ENCODE measurements at regions not wholly inside any gene's neighbourhood (a gene's known extent, or its start where the extent isn't known, plus 50 kb on each side); places are given as distances from the start of the nearest gene placed in this dataset.

GRCh38 chr3:40988468-40988867 lies 210.8 kb upstream of the CTNNB1 start:
- DNase-seq = no peak

DNA sequence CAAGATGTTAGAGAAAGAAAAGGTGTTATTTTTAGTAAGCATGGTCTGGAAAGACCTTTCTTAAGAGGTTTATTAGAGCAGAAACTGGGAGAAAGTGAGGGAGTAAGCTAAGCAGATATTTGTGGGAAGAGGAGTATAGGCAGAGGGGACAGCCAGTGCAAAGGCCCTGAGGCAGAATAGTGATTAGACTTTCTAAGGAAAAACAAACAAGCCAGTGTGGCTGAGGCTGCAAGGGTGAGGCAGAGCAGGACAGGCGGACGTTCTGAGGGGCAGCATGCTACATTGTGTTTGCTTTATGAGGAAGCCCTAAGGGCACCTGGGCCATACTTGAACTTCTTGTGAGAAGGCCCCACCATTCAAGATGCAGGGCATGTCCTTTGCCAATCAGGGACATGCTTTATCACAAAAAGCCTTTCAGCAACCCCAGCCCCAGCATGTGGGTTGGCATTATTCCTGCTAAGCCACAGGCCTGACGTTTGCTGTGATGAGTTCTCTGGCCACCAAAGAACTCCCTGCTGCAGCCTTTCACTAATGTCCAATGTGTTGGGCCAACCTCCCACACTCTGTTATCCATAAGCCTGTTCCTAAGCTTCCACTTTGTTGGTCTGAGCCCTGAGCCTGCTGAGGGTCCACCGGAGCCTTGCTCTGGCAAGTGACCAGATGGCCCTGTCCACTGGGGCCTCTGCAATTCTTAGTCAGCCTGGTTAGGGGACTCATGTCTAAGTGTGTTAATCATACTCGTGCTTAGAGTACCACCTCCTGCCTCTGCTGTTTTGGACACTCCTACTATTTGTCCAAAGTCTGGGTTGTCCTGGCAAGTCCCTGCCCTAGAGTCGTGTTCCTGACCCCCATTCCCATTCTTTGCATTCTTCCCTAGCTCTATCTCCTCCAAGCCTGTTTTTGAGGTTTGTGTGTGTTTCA lies 209.9 kb upstream of the CTNNB1 start:
- no peak for DNase-seq

- no peak for DNase-seq
Measured at GRCh38 chr3:40990062-40990456, 209.2 kb upstream of the CTNNB1 start.

GRCh38 chr3:40992023-40992422 lies 207.3 kb upstream of the CTNNB1 start:
- DNase-seq = no peak

- DNase-seq = no peak
Measured at GRCh38 chr3:40994611-40995010, 204.7 kb upstream of the CTNNB1 start.

DNA sequence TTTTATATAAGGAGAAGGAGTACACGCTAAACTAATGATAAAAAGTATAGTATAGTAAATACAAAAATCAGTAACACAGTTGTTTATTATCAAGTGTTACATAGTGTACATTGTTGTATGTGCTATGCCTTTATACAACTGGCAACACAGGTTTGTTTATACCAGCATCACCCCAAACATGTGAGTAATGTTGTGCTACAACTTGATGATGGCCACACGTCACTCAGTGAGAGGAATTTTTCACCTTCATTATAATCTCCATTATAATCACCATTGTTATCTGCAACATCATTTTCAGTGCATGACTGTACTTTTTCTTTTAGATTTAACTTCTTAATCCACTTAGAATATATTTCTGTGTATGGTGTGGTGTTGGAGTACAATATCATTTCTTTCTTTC lies 204.0 kb upstream of the CTNNB1 start:
- DNase-seq = no peak

DNA sequence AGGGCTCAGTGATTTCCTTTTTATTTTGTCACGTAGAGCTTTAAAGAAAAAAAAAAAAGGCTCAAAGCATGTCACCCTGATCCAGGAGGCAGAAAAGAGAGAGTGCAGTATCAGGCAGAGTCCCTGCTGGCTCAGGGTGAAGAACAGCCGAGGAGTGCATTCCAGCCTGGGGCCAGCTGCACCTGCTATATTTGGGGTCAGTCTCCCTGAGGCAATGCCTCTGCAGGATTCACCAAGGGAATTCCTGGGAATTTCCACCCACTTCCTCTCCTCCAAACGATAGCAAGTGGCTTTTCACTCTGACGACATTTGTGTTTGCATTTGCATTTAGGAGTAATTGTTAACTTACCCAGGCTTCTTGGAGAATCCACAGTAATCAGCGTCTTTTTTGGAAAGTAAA lies 202.9 kb upstream of the CTNNB1 start:
- DNase-seq = no peak

DNA sequence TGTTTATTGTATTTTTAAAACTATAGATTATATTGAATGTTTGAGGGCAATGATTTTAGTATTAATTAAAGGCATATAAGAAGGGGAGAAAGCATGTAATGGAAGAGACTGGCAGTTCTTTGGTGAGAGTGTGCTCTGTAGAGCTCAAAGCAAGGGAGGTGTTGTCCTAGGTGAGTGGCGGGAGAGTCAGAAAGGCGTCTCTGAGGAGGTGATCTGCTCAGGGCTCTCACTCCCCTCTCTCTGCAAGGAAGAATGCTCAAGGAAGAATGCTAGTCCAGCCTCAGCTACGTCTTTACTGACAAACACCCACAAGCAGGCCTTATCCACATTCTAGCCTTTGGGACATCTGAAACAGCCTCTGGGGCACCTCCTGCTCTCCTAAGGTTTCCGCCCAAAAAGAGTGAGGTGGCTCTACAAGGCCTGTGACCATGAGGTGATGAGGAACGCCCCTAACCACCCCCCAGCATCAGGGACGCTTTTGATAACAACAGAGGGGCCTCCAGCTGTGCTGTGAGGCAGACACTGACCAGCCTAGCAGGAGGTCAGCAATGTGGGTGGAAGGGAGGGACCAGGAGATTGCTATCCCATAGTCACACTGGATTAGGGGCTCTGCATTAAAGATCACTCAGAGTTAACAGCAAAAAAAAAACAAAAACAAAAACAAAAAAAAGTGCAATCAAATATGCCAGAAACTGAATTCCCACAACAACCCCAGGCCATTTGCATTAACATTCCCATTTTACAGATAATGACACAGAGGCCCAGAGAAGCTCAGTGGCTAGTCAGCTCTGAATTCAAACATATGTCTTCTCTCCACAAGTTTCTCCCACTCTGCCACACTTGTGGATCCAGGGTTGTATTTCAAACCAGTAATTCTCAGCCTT lies 202.2 kb upstream of the CTNNB1 start:
- DNase-seq = no peak

- no peak for DNase-seq
Measured at GRCh38 chr3:40997711-40998519, 201.4 kb upstream of the CTNNB1 start.

DNA sequence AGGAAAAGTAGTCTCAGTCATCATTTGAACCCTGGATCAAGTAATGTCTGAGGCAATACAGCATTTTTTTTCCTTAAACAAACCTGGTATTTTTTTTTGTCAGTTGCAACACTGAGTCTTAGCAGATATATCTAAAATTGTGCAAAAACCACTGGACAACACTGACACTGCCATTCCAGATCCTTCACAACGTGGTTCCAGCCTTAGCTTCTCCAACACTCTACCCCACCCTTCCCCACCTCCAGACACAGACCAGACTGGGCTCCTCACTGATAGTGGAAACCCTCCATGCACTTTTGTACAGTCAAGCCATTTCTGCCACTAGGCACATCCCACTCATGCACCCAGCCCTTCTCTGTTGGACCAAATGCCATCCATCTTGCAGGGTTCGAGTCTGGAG lies 199.6 kb upstream of the CTNNB1 start:
- DNase-seq = no peak

DNA sequence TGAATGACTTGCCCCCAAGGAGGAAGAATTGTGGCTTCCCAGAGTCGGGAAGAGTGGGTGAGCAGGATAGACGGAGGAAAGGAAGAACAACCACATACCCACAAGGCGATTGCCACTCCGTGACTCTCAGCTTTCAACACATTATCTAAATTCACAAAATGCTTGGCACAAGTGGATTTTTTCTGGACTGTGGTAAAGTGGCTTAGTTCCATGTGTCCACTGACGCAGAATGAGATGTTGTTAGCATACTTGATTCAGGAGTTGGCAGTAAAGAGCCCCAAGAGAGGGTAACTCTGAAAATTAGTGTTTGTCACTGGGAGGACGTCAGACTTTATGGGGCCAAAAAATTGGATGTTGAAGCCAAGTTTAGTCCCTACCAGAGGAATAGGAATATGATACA lies 198.8 kb upstream of the CTNNB1 start:
- DNase-seq = no peak

DNA sequence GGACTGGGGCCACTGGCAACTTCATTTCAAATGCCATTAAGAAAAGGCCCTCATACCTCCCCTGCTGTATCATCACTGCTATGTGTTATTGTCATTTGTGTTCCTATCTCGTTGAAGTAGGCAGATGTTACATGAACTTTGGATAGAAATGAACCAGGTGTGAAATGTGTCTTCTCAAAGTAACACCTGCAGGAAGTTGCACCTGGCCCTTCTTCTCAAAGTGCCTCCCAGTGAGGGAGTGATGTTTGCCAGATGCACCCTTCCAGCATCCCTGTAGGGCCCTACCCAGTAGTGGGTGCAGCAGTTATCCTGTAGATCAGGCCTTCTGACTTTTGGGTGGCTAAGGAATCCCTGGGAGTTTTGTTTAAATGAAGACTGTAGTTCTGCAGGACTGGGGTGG lies 197.7 kb upstream of the CTNNB1 start:
- DNase-seq = no peak

DNA sequence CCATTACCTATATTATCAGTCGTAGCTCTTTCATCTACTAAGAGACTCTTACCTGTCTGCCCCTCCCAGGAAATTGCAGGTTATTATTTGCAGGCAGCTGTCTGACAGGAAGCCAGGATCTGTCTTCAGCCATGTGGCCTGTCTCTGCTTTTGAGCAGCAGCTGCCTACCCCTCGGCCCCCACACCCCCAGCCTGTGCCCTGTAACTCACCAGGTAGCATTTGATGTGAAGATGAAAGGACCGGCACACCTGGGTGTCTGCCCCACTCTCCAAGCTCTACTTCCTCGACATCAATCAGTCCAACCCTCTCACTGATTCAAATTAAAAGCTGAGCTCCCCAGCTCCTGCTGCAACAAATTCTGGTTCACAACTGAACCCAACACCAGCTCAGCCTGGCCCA lies 197.2 kb upstream of the CTNNB1 start:
- no peak for DNase-seq

DNA sequence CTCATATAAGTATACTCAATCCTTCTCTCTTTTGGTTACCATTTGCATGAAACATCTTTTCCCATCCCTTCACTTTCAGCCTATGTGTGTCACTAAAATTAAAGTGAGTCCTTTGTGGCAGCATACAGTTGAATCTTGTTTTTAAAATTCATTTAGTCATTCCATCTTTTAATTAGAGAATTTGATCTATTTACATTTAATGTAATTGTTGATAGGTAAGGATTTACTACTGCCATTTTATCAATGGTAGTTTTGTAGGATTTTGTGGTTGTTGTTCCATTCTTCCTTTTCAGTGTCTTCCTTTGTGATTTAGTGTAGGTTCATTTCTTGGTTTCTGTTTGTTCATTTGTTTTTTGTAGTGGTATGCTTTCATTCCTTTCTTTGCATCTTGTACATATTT lies 191.9 kb upstream of the CTNNB1 start:
- no peak for DNase-seq

GRCh38 chr3:41011854-41012253 lies 187.5 kb upstream of the CTNNB1 start:
- DNase-seq = no peak

GRCh38 chr3:41018855-41019254 lies 180.4 kb upstream of the CTNNB1 start:
- DNase-seq = no peak

DNA sequence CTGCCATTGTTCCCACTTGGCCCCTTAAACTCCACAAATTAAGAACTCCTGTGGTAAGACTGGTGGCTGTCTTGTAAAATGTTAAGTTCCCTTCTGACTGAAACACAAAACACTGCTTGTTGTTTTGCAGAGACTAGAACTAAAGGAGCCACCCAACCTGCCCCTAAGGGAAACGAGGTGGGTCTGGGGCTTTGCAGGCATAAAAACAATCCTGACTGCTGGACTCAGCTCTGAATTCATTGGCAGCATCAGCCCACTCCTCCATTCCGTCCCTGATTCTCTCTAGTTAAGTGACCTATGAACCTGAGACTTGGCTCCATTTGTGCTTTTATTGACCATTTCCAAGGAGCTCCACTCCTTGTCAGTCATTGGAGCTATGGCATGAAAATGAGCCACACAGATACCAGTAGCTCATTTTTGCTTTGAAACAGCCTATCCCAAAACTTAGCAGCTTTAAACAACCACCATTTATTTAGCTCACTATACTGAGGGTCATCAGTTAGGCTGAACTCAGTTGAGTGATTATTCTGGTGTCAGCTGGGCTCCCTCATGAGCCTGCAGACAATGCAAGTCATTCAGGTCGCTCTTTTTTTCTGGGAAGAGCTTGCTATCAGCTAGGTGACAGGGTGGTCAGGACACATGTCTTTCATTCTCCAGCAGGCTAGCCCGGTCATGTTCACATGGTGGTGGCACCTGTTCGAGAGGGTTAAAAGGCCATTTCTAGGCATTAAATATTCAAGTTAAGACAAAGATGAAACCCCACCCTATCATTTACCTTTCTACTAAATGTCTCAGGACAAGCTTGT lies 175.1 kb upstream of the CTNNB1 start:
- DNase-seq = no peak

DNA sequence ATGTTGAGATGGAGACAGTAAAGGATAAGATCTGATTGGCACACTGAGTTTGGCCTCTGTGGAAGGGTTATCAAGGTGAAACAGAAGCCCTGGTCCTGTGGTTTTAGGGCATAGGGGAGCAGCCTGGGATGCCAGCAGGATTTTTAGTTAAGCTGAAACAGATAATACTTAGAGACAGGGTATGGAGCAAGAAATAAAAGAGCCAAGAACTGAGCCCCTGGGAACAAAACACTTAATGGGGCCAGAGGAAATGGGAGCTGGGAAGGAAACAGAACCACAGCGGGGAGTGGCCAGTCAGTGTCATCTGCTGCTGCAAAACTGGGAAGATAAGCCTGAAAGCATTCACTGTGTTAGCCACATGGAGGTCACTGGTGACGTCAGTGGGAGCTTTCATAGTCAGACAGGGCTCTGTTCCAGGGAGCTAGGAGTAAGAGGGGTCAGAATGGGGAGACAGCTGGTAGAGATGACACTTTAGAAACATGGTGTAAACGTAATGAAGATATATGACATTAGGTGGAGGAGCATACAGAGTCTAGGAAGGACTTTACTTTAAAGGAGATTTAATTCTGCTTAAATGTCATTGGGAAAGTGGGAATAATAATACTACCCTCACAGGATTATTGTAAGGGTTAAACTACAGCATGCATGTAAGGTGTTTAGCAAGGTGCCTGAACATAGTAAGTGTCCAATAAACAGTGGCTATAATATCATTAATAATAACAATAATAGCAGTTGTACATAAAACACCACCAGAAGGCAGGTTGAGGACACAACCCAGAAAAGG lies 172.7 kb upstream of the CTNNB1 start:
- DNase-seq = peak in 30 of 56 donors; percentile 1 to 65 (median 11)

- no peak for DNase-seq
Measured at GRCh38 chr3:41029356-41029755, 169.9 kb upstream of the CTNNB1 start.

DNA sequence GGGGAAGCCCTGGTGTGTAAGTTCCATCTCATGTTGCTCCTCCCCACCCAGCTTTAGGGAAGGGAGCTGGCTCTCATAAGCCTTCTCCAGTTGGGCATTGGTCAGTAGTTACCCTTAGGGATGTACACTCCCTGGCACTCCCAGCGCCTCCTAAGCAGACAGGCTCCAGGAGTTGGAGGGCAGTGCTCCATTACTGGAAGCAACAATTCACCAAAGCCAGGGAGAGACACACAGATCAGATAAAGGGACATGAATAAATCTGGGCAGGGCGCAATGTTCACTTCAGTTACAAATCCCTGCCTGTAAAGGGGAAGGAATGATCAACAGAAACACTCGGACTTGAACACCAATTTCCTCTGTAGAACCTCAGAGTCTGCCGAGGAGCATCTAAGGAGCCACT lies 169.1 kb upstream of the CTNNB1 start:
- DNase-seq = no peak
